ENCODE measurements at regions not wholly inside any gene's neighbourhood (a gene's known extent, or its start where the extent isn't known, plus 50 kb on each side); places are given as distances from the start of the nearest gene placed in this dataset.
"Not testable (repeated sequence)": the region's sequence is repeated elsewhere in the genome, so short reads cannot be mapped to it uniquely, and the experiment has no call there.

GRCh38 chr14:43706900-43707299 is 800.2 kb downstream of the FSCB start:
- DNase-seq (ENCODE audit: low read depth in 2 of 2) = no peak

DNA sequence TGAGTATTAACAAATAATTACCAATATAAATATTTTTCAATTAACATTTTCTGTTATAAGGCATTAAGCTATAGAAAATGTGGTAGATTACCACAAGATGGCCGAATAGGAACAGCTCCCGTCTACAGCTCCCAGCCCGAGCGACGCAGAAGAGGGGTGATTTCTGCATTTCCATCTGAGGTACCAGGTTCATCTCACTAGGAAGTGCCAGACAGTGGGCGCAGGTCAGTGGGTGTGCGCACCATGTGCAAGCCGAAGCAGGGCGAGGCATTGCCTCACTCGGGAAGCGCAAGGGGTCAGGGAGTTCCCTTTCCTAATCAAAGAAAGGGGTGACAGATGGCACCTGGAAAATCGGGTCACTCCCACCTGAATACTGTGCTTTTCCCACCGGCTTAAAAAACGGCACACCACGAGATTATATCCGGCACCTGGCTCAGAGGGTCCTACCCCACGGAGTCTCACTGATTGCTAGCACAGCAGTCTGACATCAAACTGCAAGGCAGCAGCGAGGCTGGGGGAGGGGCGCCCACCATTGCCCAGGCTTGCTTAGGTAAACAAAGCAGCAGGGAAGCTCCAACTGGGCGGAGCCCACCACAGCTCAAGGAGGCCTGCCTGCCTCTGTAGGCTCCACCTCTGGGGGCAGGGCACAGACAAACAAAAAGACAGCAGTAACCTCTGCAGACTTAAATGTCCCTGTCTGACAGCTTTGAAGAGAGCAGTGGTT is 808.4 kb downstream of the FSCB start:
- not testable (repeated sequence) for DNase-seq (ENCODE audit: low read depth in 2 of 2)

DNA sequence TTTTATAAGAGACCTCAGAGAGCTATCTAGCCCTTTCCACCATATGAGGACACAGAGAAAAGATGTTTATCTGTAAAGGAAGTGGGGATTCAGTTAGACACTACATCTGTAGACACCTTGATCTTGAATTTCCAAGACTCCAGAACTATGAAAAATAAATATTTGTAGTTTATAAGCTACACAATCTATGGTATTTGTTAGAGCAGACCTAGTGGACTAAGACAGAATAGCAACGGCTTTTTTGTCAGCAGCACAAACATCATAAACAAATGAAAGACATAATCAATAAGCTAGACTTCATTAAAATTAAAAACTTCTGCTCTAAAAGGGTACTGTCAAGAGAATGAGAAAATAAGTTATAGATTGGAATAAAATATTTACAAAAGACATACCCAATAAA is 810.1 kb downstream of the FSCB start:
- no peak for DNase-seq (ENCODE audit: low read depth in 2 of 2)

DNA sequence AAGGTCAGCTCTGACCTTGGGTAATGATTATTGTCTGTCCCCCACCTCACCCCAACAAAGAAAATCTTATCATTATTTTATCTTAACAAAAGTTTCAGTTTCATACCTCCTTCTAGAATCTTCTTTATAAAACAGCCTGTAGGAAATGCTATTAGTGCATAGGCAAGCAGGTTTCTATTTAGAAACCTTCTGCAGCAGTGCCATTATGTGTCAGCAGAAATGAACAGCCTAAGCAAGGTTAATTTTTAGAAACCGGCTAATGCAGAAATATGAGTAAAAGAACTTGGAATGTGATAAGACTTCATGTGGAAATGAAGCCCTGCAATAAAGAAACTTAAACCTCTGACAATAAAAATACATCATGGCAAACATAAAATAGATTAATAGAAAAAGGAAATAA is 814.4 kb downstream of the FSCB start:
- no peak for DNase-seq (ENCODE audit: low read depth in 2 of 2)

DNA sequence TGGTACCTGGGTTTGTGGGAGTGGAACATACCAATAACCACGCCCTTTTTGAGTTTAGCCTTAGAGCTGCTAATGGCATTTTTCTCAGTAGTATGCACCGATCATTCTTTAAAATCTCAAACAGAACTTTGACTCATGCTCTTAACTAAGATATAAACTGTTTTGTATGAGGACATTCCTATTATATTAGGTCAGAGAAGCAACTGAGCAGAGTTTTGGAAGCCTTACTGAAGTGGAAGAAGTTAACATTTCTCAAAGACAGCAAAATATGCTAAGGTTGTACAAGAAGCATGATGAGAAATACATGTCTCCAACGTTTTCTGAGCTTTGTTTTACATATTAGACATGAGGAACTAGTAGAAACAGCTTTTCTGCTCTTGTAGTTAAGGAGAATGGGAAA is 819.2 kb downstream of the FSCB start:
- DNase-seq (ENCODE audit: low read depth in 2 of 2) = no peak

DNA sequence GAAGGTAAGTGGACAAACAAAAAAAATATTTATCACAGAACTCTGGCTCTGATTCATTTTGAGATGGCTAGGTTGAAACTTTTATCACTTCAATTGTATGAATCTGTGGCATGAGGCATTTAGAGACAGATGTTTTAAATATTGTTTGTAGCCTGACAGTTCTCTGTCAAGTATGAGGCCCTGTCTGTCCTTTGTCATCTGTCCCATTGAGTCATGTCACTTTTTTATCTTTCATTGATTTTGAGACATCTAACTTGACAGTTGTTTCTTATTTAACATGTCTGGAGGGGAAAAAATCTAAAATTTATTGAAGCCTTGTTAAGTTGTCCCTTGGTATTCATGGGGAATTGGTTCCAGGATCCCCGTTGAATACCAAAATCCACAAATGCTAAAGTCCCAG is 829.5 kb downstream of the FSCB start:
- DNase-seq (ENCODE audit: low read depth in 2 of 2) = no peak

DNA sequence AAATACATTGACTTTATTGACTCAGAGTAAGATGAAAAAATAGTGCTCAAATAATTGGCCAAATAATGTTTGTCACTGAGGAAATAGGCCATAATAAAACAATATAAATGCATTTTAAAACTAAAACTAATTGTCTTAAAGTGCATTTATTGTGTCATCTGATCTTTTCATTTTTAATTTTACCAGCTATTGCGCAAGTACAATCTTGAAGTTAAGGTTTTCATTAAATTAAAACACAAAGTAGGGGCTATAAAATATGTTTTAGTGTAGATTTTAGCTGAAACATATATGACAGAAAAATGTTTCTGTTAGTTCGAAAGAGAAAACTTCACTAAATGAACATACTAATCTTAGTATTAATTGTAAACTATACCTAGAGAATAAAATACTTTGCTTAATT is 832.8 kb downstream of the FSCB start:
- no peak for DNase-seq (ENCODE audit: low read depth in 2 of 2)

- DNase-seq (ENCODE audit: low read depth in 2 of 2) = no peak
Observed at GRCh38 chr14:43671716-43672485, 835.2 kb downstream of the FSCB start.

GRCh38 chr14:43669355-43669754 is 837.7 kb downstream of the FSCB start:
- DNase-seq (ENCODE audit: low read depth in 2 of 2) = no peak

DNA sequence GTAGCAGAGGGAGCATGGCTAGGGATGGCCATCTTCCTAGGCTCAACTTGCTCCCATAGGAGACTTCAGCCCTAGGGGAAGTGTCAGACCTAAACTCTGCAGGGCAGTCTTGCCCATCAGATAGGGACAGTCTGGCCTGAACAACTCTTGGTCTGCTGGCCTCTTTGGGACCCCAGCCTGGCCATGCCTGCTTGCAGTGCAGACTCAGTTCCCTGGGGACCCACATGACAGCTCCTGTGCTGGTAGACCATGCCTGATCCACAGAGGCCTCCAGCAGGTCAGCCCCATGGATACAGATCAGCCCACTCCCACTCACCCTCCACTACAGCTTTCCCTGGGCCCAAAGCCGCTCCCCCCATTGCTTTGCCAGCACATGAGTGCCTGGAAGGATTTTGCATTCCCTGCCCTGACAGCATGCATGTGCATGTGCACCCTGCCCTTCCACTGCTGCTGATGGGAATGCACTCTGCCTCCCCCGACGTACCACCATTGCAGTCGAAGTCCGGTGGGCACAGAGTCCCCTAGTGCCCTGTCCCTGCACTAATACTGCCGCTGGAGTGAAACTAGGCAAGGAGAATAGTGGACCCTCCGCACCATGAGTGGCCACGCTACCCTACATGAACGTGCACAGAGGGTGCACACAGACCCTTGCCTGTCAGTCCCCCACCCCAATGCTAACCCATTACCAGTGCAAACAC is 841.4 kb downstream of the FSCB start:
- DNase-seq (ENCODE audit: low read depth in 2 of 2) = no peak

- not testable (repeated sequence) for DNase-seq (ENCODE audit: low read depth in 2 of 2)
Observed at GRCh38 chr14:43655194-43655593, 851.9 kb downstream of the FSCB start.

DNA sequence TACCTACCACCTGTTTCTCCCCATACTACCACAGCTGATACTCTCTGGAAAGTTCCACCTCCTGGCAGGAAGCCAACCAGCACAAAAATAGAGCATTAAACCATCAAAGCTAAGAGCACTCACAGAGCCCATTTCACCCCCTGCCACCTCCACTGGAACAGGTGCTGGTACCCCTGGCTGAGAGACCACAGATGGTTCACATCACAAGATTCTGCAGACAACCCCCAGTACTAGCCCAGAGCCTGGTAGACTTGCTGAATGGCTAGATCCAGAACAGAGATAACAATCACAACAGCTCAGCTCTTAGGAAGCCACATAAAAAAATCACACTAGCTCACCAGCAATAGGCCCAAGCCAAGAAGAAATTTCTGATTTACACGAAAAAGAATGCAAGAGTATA is 855.2 kb downstream of the FSCB start:
- DNase-seq (ENCODE audit: low read depth in 2 of 2) = no peak

- no peak for DNase-seq (ENCODE audit: low read depth in 2 of 2)
Observed at GRCh38 chr14:43651185-43651787, 855.8 kb downstream of the FSCB start.

GRCh38 chr14:43649508-43649907 is 857.6 kb downstream of the FSCB start:
- DNase-seq (ENCODE audit: low read depth in 2 of 2) = no peak

DNA sequence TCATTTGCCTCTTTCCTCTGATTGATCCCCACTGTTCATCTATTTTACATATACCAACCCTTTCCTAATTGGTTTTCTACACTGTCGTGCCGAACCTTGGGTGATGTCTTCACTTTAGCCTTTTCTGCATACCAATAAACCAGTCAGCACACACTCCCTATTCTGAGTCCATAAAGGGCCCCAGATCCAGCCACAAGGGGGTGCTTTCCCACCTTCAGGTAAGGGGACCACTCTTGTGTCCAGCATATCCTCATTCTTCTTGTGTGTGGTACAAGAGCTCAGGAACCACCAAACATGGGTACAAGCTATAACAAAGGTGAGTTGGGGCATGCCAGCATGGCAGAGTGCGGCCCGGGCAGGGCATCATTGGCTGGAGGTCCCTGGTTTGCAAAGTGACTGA is 859.8 kb downstream of the FSCB start:
- DNase-seq (ENCODE audit: low read depth in 2 of 2) = no peak

GRCh38 chr14:43640718-43641267 is 866.3 kb downstream of the FSCB start:
- no peak for DNase-seq (ENCODE audit: low read depth in 2 of 2)

DNA sequence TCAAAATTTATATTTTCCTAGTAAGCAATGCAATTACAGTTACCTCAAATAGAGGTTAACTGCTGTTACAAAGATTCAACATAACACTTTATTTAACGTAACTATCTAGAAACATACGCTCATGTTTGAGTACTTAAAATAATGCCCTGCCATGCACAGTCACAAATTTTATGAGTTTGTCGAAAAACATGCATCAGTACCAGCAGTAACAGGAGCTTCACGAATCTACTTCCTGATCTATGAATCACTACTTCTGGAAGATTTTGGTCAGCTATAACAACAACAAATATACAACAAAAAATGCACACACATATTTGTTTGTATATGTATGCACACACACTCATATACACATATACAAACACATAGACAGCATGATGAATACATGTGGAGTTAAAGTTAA is 881.8 kb downstream of the FSCB start:
- DNase-seq (ENCODE audit: low read depth in 2 of 2) = no peak

GRCh38 chr14:43621282-43621681 is 885.8 kb downstream of the FSCB start:
- DNase-seq (ENCODE audit: low read depth in 2 of 2) = no peak

GRCh38 chr14:43595096-43595772 is 911.8 kb downstream of the FSCB start:
- no peak for DNase-seq (ENCODE audit: low read depth in 2 of 2)

DNA sequence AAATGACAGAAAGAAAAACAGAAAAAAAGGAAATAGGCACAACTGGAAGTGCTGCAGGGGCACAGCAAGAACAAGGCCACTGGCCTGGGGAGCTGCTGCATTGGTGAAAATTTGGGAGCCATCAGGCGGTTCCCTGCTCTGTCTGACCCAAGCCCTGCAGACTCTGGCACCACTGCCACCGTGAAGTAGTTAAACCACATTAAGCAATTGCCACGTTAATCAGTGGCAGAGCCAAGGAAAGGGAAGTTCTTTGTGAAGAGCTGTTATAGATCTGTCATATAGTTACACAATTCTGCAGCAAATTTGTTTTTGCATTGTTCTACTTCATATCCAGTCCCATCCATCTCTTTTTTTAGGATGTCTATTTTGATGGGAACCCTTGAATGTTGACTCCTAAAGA is 915.3 kb downstream of the FSCB start:
- no peak for DNase-seq (ENCODE audit: low read depth in 2 of 2)

GRCh38 chr14:43587183-43587582 is 919.9 kb downstream of the FSCB start:
- no peak for DNase-seq (ENCODE audit: low read depth in 2 of 2)

DNA sequence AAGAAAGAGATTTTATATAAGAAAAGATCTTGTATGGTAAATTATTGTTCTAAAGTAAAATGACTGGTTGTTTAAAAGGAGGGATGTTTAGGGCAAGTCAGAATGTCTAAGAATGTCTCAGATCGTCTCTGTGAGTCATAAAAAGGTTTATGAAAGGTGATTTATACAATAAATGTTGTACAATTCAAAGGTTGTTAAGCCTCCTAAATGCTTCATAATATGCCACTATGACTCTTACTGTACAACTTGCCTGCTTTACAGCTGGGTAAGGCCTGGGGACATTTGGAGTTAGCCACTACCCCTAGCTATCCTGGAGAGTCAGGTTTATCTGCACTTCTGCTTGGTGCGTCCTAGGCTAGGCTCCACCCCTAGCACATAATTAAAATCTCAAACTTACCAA is 927.4 kb downstream of the FSCB start:
- DNase-seq (ENCODE audit: low read depth in 2 of 2) = no peak

Data from activated CD4-positive, alpha-beta T cell treated with anti-CD3 and anti-CD28 coated beads for 24 hours (primary cell).